GM21786 (cell line): ENCODE measurements at regions not wholly inside any gene's neighbourhood (a gene's known extent, or its start where the extent isn't known, plus 50 kb on each side); places are given as distances from the start of the nearest gene placed in this dataset.
"Not testable (repeated sequence)": the region's sequence is repeated elsewhere in the genome, so short reads cannot be mapped to it uniquely, and the experiment has no call there.

Experiments used
- ATAC-seq: cut with Tn5 transposase; IDR thresholded peaks from one replicate; pipeline ENCODE4 v1.9.1; 2021; ENCODE audit not compliant: unreplicated experiment

DNA sequence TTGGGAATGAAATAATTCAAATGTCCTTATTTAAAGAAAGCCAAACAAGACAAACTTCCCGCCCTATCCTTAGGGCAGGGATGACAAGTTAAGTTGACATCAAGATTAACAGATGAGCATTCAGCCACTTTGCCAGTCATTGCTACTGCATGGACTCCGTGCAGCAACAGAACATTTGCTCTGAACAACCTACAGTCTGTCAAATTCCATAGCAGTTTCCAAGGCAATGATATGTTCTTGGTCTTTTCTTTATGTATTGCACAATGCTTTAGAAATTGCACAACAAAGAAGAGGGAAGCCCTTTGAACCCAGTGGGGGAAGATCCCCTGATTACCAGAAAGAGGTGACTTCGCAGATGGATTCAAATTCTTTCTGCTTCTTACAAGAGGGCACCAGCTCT, 269.8 kb downstream of the BCAT1 start:
- ATAC-seq = no peak

DNA sequence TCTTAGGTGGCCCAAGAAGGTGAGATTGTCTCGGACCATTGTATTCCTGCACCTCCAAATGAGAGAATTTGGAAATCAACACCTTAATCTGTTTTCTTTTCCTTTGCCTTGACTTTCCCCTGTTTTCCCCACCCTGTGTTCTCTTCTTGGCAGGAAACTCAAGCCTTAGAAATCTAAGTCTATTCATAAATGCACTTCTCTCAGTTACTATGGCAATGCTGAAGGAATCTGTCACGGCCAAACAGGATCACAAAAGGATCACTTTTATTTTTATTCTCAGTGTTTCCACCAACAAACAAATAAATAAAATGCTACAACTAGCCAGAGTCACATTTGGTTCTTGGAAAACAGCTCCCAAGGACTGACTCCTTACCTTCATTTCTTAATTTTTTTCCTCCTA, 270.5 kb downstream of the BCAT1 start:
- no peak for ATAC-seq

DNA sequence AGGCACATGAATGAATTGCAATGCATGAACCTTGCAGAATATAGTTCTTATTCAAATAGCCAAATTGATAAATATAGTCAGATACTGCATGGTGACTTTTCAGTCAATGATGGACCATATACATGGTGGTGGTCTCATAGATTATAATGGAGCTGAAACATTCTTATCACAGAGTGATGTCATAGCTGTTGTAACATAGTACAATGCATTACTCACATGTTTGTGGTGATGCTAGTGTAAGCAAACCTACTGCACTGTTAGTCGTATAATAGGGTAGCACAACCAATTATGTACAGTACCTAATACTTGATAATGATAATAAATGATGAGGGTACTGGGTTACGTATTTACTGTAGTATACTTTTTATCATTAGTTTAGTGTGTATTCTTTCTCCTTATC, 280.3 kb downstream of the BCAT1 start:
- no peak for ATAC-seq

DNA sequence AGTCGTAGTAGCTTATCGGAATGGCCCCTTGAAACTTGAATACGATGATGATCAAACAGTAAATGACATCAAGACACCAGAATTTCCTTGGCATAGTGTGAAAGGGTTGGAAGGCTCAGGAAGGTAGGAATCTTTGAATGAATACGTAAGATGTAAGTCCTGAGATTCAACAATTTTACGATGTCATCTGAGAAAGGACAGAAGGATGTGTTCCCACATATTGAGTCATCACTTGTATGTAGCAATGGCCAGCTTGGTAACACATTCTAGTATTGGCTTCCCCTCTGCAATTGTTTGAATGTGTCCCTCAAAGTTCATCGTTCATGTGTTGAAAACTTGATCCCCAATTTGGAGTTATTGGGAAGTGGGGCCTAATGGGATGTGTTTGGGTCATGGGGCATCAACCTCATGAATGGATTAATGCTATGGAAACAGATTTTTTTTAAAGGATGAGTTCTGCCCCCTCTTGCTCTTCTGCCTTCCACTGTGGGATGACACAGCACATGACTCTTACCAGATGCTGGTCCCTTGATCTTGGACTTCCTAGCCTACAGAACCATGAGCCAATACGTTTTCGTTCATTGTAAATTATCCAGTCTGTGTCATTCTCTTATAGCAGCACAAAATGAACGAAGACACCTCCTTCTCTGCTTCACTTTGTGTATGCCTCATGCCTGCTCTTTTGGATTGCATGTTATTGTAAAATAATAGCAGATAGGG, 284.6 kb downstream of the BCAT1 start:
- ATAC-seq = no peak

DNA sequence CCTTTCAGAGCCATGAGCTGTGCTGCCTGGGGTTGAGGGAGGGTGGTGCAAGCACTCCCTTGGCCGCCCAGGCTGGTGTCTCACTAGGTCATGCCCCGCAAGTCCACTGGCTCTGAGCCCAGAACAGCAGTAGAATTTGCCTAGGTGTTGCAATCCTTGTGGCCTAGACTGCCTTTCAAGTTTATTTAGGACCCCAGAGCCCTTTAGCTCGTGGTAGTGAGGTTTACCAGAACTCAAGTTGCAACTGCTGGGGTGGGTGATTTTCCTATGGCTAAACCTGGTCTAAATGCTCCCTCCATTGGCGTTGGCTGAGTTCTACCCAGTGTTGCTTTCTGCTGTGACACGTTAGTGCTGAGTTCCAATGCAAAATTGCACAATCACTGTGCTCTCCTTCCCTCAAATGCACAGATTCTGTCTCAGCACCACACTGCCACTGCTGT, 287.2 kb downstream of the BCAT1 start:
- ATAC-seq = no peak

DNA sequence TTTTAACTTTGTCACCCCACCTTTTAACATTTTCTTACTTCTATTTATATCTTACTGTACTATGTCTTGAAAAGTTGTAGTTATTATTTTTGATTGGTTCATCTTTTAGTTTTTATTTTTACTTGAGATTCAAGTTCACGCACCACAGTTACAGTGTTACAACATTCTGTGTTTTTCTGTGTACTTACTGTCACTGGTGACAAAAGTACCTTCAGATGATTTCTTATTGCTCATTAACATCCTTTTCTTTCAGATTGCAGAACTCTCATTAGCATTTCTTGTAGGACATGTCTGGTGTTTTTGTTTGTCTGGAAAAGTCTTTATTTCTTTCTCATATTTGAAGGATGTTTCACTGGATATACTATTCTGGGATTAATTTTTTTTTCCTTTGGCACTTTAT, 289.9 kb downstream of the BCAT1 start:
- ATAC-seq = no peak

DNA sequence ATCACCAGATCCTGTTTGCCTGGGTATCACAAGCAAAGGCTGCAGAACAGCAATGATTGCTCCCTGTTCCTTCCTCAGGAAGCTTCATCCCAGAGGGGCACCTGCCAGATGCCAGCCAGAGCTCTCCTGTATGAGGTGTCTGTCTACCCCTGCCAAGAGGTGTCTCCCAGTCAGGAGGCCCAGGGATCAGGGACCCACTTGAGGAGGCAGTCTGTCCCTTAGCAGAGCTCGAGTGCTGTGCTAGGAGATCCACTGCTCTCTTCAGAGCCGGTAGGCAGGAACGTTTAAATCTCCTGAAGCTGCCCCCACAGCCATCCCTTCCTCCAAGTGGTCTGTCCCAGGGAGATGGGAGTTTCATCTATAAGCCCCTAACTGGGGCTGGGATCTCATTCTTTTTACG, 294.6 kb downstream of the BCAT1 start:
- not testable (repeated sequence) for ATAC-seq

DNA sequence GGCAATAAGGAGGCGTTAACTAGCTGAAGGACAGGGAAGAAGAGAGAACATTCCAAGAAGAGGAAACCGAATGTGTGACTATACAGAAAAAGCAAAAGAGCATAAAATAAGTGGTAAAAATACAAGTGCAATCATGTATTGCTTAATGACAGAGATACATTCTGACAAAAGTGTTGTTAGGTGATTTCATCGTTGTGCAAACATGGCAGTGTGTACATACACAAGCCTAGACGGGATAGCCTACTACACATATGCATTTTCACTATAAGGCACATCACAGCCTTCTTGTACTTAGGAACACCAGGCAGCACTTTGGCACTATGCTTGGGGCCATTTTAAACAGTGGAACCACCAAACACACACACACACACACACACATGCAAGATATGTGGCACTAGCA, 299.3 kb downstream of the BCAT1 start:
- ATAC-seq = no peak

DNA sequence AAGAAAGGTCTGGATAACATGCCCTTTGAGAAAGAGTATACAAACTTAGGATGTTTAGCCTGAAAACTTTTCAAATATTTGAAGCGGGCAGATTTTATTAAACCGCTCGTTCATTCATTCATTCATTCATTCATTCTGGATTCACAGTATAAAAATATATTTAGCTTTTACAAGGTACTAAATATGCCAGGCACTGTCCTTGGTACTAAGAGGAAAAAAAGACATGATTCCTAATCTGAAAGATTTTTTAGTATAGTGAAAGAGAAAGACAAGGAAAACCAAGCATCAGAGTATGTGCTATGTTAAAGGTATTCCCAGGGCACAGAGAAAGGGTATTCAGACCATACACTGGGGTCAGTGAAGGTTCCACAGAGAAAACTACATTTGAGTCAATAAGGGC, 299.7 kb downstream of the BCAT1 start:
- no peak for ATAC-seq

DNA sequence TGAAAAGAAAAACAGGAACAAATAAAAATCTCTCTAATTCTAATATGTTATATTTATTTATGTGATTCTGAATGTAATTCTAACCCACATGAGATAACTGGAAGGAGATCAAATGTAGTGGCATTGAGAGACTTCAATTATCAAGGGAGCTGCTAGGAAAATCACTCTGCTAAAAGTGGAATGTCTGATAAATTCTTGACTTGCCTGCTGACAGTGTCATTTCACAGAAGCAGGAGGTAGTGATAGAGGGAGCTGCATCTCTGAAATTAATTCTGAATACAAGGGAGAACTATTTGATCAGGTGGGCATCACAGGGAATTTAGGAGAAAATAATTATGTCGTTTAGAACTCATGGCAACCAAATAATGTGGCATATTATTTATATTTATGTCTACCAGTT, 303.6 kb downstream of the BCAT1 start:
- ATAC-seq = no peak

DNA sequence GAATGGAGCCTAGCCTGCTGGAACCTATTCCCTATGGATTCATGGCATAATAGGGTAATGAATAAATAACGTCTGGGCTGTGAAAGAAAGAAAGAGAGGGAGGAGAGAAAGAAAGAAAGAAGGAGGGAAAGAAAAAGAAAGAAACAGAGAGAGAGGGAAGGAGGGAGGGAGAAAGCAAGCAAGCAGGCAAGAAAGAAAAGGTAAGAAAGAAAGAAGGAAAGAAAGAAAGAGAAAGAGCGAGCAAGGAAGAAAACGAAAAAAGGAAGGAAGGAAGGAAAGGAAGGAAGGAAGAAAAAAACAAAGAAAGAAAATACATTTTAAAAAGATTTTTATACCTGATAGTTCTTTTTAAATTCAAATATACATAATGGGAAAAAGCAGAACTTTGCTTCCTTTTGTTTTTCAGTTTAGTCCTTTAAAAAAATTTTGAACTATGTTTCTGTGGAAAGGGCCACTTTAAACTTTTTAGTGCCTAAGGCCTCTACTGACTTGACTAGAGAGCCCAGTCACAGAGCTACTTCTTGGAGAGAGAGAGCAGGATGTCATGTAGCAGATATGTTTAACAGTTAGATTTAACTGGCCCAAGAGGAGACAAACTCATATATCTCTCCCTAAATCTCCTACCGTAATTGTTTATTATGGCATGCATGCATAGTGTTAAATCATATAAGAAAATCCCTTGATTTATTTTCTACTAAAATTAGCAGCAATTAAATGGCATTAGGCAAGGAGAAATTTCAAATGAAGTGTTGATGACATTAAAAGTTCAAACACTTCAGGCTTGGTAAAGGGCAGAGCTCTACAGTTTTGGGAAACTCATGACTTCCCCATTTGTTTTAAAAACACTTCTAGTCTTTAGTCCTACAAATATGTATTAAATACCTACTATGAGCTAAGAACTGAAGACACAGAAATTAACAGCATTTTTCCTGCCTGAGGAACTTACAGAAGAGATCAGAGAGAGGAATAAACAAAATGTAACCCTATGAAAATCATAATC, 305.5 kb downstream of the BCAT1 start:
- ATAC-seq = no peak

DNA sequence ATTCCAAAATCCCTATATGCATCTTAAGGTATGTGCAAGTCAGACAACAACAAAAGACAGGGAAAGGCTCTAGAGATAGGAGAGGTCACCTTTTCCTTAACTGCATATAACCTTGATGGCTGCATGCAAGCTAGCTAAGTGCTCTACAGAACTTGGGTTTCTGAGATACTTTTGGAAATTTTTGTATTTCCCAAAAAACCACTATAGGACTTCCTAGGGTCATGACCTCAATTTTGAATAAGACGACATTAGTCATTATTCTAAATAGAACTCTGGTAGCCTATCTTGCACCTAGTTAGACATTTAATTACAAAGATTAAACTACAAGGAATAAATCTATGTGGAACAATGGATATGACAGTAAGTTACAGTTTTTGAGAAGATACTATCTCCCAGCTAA, 309.3 kb downstream of the BCAT1 start:
- ATAC-seq = no peak

DNA sequence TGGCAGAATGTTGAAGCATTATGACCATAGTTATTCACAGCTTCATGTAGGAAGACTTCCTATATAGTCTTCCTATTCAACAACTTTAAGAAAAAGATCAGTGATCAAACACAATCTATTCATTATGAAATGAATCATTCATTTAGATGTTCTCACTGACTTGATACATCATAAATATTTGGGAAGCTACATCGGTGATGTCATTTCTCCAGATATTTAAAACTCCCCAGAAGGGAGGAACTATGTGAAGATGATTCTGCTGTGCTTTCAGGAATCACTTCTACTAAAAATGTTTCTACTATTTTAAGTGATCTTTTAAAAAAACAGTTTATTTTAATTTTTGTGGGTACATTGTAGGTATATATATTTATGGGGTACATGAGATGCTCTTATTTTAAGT, 316.4 kb downstream of the BCAT1 start:
- ATAC-seq = no peak

DNA sequence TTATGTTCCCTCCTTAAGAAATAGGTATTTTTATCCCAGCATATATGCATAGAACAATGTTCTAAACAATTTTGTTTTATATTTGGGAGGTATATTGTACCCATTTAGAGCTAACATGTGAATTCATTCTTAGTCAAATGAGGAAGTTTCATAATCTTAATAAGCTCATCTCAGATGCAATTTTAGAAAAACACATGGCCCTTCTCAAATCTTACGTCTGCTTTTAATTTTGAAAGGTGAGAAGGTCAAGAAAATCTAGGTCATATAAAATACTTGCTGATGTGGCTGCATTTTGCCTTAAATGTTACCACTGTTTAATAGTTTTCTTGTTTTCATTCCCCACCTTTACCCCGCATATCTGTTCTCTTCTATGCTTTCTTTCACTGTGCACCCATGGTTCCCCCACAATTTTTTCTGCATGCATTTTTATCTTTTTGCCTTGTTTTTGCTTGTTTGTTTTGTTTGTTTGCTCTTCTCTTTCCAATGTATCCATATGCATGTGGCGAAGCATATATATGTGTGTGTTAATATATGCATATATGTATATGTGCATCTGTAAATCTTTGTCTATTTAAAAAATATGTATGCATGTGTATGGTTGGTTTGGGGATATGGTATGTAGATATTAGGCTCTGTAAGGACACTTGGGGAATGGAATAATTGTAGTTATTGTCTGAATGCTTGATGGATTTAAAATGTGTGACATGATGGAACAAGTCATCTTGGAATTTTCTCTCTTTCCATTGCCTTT, 317.1 kb downstream of the BCAT1 start:
- ATAC-seq = no peak

DNA sequence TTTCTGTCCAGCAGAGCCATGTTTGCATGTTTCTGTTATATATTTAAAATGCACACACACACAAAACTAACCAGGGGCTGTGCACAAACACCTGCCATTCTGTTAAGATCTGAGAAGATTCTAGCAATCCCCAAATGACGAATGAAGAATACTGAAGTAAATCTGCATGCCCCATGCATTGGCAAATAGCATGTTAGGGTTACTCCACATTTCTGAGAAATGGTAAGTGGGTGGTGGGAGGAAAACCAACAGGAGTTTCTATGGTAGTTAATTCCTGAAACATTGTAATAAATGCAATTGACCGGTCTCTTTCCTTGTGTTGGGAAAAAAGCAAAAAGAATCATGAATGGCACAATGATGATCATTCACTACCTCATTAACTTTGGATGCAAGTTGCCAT, 318.0 kb downstream of the BCAT1 start:
- no peak for ATAC-seq

DNA sequence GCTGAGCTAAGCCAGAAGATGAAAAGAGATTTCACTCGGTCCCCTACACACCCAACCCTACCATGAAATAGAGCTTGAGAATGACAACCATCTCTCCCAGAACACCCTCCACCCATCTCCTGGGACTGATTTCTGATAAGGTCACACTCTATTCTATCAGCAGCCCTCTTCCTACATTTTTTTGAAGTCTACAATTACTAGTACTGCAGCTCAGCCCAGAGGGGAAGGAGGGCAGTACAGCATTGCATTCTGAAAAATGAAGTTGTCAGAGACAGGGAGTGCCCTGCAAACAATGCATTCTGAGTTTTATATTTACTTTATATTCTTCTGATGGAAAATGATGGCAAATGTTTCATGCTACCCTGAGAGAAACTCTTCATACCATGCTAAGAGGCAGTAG, 318.5 kb downstream of the BCAT1 start:
- ATAC-seq = no peak

DNA sequence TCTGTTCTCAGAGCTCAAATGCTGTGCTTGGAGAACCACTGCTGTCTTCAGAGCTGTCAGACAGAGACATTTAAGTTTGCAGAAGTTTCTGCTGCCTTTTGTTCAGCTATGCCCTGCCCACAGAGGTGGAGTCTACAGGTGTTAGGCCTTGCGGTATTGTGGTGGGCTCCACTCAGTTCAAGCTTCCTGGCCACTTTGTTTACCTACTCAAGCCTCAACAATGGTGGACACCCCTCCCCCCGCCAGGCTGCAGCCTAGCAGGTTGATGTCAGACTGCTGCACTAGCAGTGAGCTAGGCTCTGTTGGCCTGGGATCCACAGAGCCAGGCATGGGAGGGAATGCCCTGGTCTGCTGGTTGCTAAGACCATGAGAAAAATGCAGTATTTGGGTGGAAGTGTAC, 323.8 kb downstream of the BCAT1 start:
- no peak for ATAC-seq

DNA sequence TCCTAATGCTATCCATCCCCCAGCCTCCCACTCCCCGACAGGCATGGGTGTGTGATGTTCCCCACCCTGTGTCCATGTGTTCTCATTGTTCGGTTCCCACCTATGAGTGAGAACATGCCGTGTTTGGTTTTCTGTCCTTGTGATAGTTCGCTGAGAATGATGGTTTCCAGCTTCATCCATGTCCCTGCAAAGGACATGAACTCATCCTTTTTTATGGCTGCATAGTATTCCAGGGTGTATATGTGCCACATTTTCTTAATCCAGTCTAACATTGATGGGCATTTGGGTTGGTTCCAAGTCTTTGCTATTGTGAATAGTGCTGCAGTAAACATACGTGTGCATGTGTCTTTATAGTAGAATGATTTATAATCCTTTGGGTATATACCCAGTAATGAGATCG, 328.9 kb downstream of the BCAT1 start:
- not testable (repeated sequence) for ATAC-seq

DNA sequence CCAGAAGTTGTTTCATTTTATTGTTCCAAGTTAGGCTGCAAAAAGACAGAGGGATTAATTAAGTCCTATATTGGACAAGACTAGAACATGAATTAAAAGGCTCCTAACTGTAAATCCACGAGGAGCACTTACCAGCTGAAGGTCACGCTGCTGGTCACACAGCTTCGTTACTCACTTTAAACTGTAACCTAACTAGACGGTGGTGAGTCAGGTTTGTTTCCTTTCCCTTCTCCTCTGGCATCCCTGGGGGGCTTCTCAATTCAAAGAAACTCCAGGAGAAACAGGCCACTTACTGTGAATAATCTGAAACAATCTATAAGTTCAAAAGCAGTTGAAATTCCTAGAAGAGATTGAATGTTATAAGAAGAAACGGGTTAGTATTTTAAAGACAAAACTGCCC, 331.4 kb downstream of the BCAT1 start:
- no peak for ATAC-seq

DNA sequence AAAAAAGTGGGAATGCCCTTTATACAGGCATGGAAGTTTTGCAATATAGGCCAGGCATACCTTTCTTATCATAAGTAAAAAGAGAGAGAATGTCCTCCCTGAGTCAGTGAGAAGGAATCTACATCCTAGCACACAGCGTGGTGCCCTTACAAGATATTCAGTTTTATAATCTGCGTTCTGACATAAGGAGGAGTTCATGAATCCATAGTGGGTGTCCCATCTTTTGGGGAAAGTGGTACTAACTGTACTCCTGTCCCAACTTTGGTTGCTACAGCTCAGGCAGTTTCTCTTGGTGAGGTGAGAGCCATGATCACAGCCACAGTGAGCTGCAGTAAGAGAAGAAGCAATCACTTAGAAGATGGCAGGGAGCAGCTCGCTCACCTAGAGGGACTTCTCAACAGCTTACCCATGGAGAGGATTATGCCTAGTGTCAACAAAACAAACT, 332.9 kb downstream of the BCAT1 start:
- ATAC-seq = no peak

DNA sequence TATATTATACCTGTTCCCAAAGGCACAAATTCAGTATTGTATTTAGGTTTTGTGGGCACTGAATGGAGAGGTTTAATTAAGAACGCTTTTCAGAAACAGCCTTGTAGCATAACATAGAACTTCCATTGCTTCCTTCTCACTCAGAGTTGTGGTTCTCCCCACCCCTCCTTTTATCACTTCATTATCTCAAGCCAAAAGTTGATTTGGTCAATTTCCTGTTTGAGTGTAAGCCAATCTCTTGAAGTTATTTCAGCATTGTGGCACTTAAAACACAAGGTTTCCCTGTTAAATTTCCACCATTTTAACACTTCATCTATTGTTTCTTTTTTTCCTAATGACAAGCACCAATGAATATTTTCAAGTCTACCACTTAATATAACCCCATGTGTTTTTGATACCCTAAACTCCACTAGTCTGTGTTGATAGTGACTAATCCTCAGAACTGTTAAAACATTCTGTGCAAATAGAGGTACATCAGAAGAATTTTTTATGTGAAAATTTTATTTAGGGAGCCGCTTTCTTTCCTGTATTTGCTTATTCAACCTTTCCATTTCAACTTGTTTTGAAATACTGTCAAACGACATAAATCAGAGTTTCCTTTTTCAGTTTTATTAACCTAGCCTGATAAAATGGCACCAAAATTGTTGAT, 340.1 kb downstream of the BCAT1 start:
- no peak for ATAC-seq
